GM12878 (cell line): ENCODE measurements at regions not wholly inside any gene's neighbourhood (a gene's known extent, or its start where the extent isn't known, plus 50 kb on each side); places are given as distances from the start of the nearest gene placed in this dataset.
A peak's percentile ranks its signal among the peaks of the same experiment; 100 is the strongest.

Experiments used
- ATF7 ChIP-seq: fragments of 450-650 bp; IDR thresholded peaks from 2 replicates; pipeline ENCODE4 v1.6.1; 2016; ENCODE audit warnings: low read depth, mild to moderate bottlenecking
- CEBPZ ChIP-seq: fragments of 150-350 bp; IDR thresholded peaks from 2 replicates; pipeline ENCODE4 v1.6.1; 2016; ENCODE audit warnings: low read depth, low read length
- DPF2 ChIP-seq: fragments of 450-650 bp; IDR thresholded peaks from 2 replicates; pipeline ENCODE4 v1.6.1; 2017; ENCODE audit warnings: mild to moderate bottlenecking
- EZH2 ChIP-seq: IDR thresholded peaks from 2 replicates; pipeline ENCODE4 v1.6.1; 2012; ENCODE audit warnings: low read depth, mild to moderate bottlenecking, control low read depth, inconsistent platforms, low read length, borderline replicate concordance; ENCODE audit not compliant: control insufficient read depth
- GABPA ChIP-seq: IDR thresholded peaks from 2 replicates; pipeline ENCODE4 v1.6.1; 2014; ENCODE audit warnings: antibody characterized with exemption, low read depth, mild to moderate bottlenecking, inconsistent platforms
- LARP7 ChIP-seq: fragments of 450-650 bp; IDR thresholded peaks from 2 replicates; pipeline ENCODE4 v1.6.1; 2017; ENCODE audit warnings: mild to moderate bottlenecking
- MTA2 ChIP-seq: fragments of 450-650 bp; IDR thresholded peaks from 2 replicates; pipeline ENCODE4 v1.6.1; 2016; ENCODE audit warnings: low read depth, mild to moderate bottlenecking, moderate library complexity
- MTA3 ChIP-seq: IDR thresholded peaks from 2 replicates; pipeline ENCODE4 v1.6.1; 2012; ENCODE audit warnings: low read length, inconsistent platforms, borderline replicate concordance
- NFIC ChIP-seq: IDR thresholded peaks from 2 replicates; pipeline ENCODE4 v1.6.1; 2012; ENCODE audit warnings: low read depth, mild to moderate bottlenecking, inconsistent platforms, low read length, moderate library complexity
- PKNOX1 ChIP-seq: fragments of 450-650 bp; IDR thresholded peaks from 2 replicates; pipeline ENCODE4 v1.6.1; 2016; ENCODE audit warnings: mild to moderate bottlenecking
- POLR2A ChIP-seq: IDR thresholded peaks from 2 replicates; pipeline ENCODE4 v1.6.1; 2011; ENCODE audit warnings: low read depth, mild to moderate bottlenecking, low read length
- STAT3 ChIP-seq: IDR thresholded peaks from 2 replicates; pipeline ENCODE4 v1.6.1; 2011; ENCODE audit warnings: low read depth, low read length, improper control_type of control experiment
- USF2 ChIP-seq: IDR thresholded peaks from 2 replicates; pipeline ENCODE4 v1.6.1; 2011; ENCODE audit warnings: low read depth, low read length, improper control_type of control experiment, borderline replicate concordance
- ZBED1 ChIP-seq: IDR thresholded peaks from 2 replicates; pipeline ENCODE4 v1.6.1; 2016; ENCODE audit warnings: borderline replicate concordance
- ZBTB4 ChIP-seq: fragments of 450-650 bp; formaldehyde crosslinking; IDR thresholded peaks from 2 replicates; pipeline ENCODE4 v1.4.0; 2022; ENCODE audit warnings: mild to moderate bottlenecking, moderate library complexity
- ZNF592 ChIP-seq: fragments of 450-650 bp; IDR thresholded peaks from 2 replicates; pipeline ENCODE4 v1.6.1; 2017; ENCODE audit warnings: mild to moderate bottlenecking, moderate library complexity
- TF ChIP-seq, protein P1 (sequence below): fragments of 450-650 bp; IDR thresholded peaks from 2 replicates; pipeline ENCODE4 v1.6.1; 2016; ENCODE audit warnings: mild to moderate bottlenecking

- TF ChIP-seq USF2 = no peak
- peak; percentile 41 for TF ChIP-seq MTA2
- TF ChIP-seq, protein P1, sequence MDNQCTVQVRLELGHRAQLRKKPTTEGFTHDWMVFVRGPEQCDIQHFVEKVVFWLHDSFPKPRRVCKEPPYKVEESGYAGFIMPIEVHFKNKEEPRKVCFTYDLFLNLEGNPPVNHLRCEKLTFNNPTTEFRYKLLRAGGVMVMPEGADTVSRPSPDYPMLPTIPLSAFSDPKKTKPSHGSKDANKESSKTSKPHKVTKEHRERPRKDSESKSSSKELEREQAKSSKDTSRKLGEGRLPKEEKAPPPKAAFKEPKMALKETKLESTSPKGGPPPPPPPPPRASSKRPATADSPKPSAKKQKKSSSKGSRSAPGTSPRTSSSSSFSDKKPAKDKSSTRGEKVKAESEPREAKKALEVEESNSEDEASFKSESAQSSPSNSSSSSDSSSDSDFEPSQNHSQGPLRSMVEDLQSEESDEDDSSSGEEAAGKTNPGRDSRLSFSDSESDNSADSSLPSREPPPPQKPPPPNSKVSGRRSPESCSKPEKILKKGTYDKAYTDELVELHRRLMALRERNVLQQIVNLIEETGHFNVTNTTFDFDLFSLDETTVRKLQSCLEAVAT = 0 out of 2 replicates have a peak, but pooled peaks have one; percentile 34
- TF ChIP-seq DPF2 = peak; percentile 54; the same call in 1 of the 2 replicates
- no peak for TF ChIP-seq ZBED1
- peak; percentile 79; the same call in 1 of the 2 replicates for TF ChIP-seq STAT3
- no peak for TF ChIP-seq GABPA
- TF ChIP-seq MTA3 = no peak; the same call in 1 of the 2 replicates
- TF ChIP-seq EZH2 = no peak
- no peak for TF ChIP-seq LARP7
- peak; percentile 42 for TF ChIP-seq POLR2A
- peak; percentile 51; the same call in 1 of the 2 replicates for TF ChIP-seq PKNOX1
- peak; percentile 74 for TF ChIP-seq NFIC
- no peak for TF ChIP-seq ZBTB4 (CRISPR knock-in tag)
- no peak for TF ChIP-seq ZNF592
- TF ChIP-seq CEBPZ = no peak
- TF ChIP-seq ATF7 = peak; percentile 74
These were observed 187.5 kb upstream of the NFE2L3 start (continued) for GRCh38 chr7:25964483-25964991.
